NCI-H82 treated with DMSO at 0.1 percent for 48 hours (cell line): ENCODE measurements at regions not wholly inside any gene's neighbourhood (a gene's known extent, or its start where the extent isn't known, plus 50 kb on each side); places are given as distances from the start of the nearest gene placed in this dataset.

Experiments
- DNase-seq: peaks from one replicate; lab custom pipeline; 2025; ENCODE audit not compliant: unreplicated experiment; lab: John Stamatoyannopoulos, UW

- no peak for DNase-seq
Observed at GRCh38 chr16:73764321-73764720, 532.3 kb upstream of the PSMD7 start.

GRCh38 chr16:73756289-73757178 lies 540.1 kb upstream of the PSMD7 start:
- DNase-seq, result no peak

GRCh38 chr16:73753931-73754330 lies 542.7 kb upstream of the PSMD7 start:
- no peak for DNase-seq

- DNase-seq, result no peak
Observed at GRCh38 chr16:73750639-73751038, 546.0 kb upstream of the PSMD7 start.

GRCh38 chr16:73747328-73747727 lies 549.3 kb upstream of the PSMD7 start:
- DNase-seq, result no peak

GRCh38 chr16:73746554-73746953 lies 550.1 kb upstream of the PSMD7 start:
- DNase-seq, result no peak

GRCh38 chr16:73743665-73744496 lies 552.7 kb upstream of the PSMD7 start:
- no peak for DNase-seq

GRCh38 chr16:73739049-73739769 lies 557.4 kb upstream of the PSMD7 start:
- DNase-seq, result no peak

GRCh38 chr16:73738266-73738665 lies 558.3 kb upstream of the PSMD7 start:
- DNase-seq, result no peak

- DNase-seq, result no peak
Observed at GRCh38 chr16:73737637-73738036, 559.0 kb upstream of the PSMD7 start.

GRCh38 chr16:73735954-73736353 lies 560.7 kb upstream of the PSMD7 start:
- no peak for DNase-seq

- DNase-seq, result no peak
Observed at GRCh38 chr16:73735018-73735417, 561.6 kb upstream of the PSMD7 start.

GRCh38 chr16:73732681-73733080 lies 563.9 kb upstream of the PSMD7 start:
- no peak for DNase-seq

GRCh38 chr16:73732143-73732542 lies 564.5 kb upstream of the PSMD7 start:
- DNase-seq, result no peak

GRCh38 chr16:73730481-73731090 lies 566.0 kb upstream of the PSMD7 start:
- no peak for DNase-seq

- DNase-seq, result no peak
Observed at GRCh38 chr16:73725156-73725555, 571.5 kb upstream of the PSMD7 start.

- no peak for DNase-seq
Observed at GRCh38 chr16:73724503-73724902, 572.1 kb upstream of the PSMD7 start.

- no peak for DNase-seq
Observed at GRCh38 chr16:73717266-73717974, 579.2 kb upstream of the PSMD7 start.

- DNase-seq, result no peak
Observed at GRCh38 chr16:73714976-73715375, 581.6 kb upstream of the PSMD7 start.

GRCh38 chr16:73713778-73714495 lies 582.7 kb upstream of the PSMD7 start:
- peak; percentile 15 for DNase-seq
